ENCODE measurements at regions not wholly inside any gene's neighbourhood (a gene's known extent, or its start where the extent isn't known, plus 50 kb on each side); places are given as distances from the start of the nearest gene placed in this dataset.
"Not testable (repeated sequence)": the region's sequence is repeated elsewhere in the genome, so short reads cannot be mapped to it uniquely, and the experiment has no call there.

GRCh38 chr16:15207202-15207981 is 113.3 kb upstream of the RRN3 start:
- ATAC-seq; intact Hi-C loops (cut with DNase I, micrococcal nuclease); DNase-seq: not testable (repeated sequence)

DNA sequence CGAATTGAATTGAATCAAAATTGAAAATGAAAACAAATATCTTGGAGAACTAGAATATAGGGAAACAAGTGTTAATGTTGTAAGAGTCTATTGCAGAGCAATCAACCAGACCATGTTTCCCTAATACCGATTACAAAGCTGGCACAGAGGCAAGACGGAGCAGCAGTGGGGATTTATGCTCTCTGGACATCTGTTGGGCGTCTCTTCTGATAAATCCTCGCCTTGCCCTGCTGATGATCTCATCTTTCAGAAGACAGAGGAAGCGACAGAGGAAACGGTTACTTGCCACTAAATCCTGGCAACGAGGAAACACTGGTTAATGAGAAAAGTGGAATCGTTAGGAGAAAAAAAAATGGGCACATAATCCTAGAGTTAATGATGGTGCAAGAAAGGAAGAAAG is 112.4 kb upstream of the RRN3 start:
- DNase-seq; intact Hi-C loops (cut with DNase I, micrococcal nuclease): not testable (repeated sequence)
- ATAC-seq = peak; percentile 38

GRCh38 chr16:15205939-15206338 is 111.9 kb upstream of the RRN3 start:
- ATAC-seq; intact Hi-C loops (cut with DNase I, micrococcal nuclease); DNase-seq: not testable (repeated sequence)

- ATAC-seq; intact Hi-C loops (cut with DNase I, micrococcal nuclease): not testable (repeated sequence)
Measured at GRCh38 chr16:15204571-15204970, 110.5 kb upstream of the RRN3 start.

DNA sequence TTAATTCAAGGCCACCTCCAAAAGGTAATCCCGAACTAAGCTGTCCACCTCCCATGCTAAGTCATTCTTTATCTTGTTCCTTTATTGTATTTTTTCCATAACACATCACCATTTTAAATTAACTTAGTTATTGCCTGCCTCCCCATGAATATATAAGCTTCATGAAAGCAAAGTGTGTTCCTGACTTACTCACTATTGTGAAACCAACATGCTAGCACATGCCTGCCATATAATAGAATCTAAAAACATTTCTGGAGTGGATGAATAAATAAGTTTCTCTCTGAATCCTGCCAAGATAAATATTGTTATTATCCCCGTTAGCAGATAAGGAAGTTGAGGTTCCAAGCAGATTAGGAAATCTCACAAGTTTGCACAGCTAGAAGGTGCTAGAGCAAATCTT is 98.7 kb upstream of the RRN3 start:
- intact Hi-C loops (cut with DNase I, micrococcal nuclease); ATAC-seq; DNase-seq: not testable (repeated sequence)

More at GRCh38 chr16:15204571-15204970, 110.5 kb upstream of the RRN3 start:
- not testable (repeated sequence) for DNase-seq

DNA sequence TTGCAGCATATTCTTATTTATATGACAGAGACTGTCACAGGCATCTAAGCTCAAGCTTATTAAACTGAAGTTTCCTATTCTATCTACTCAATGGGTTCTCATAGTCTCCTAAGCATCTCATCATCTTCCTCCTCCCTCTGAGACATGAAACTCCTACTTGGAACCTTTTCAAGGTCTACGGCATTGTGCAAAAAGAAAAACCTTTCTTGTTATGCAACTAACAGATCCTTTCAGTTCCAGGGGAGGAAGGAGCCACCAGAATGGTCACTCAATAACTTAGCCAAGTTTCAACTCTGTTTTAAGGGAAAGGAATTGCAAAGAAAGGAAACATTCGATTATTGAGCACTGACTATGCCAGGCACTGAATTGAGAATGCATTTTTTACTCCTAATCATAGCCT is 98.1 kb upstream of the RRN3 start:
- ATAC-seq; DNase-seq; intact Hi-C loops (cut with DNase I, micrococcal nuclease): not testable (repeated sequence)

DNA sequence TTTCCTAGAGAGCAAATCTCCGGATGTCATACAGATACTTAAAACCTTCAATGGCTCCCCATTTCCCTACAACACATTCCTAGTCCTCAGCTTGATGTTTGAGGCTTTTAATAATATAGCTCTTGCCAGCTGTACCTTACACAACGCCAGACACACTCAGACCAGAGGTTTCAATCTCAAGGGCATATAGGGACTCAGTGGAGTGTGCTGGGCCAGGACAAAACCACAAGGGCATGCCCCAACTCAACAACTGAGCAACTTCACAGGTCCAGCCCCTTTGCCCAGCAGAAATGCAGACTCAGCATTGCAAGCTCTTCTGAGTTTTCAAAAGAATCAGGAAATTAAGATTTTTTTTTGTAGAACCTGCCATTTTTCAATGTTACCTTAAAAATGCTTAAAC is 95.4 kb upstream of the RRN3 start:
- DNase-seq; intact Hi-C loops (cut with DNase I, micrococcal nuclease); ATAC-seq: not testable (repeated sequence)

All from left colon (tissue), 2 donors.